ENCODE measurements at regions not wholly inside any gene's neighbourhood (a gene's known extent, or its start where the extent isn't known, plus 50 kb on each side); places are given as distances from the start of the nearest gene placed in this dataset.

- Histone ChIP-seq H3K9ac (ENCODE audit: insufficient read depth, low read depth, low read length) (no peak overlapping the region), H3K4me1 (ENCODE audit: insufficient read depth, low read length) (no peaks in the 10 kb centered on the region), H3K9me3 (ENCODE audit: low read length) (no peaks in the 10 kb centered on the region), H3K27ac (ENCODE audit: extremely low read length, insufficient read depth, low read length) (no peak overlapping the region), H3K4me3 (replicated peaks in 1 of 3; ENCODE audit: insufficient read depth in 1 of 3, low read depth in 2 of 3, low read length in 3 of 3) (no peak overlapping the region), H4K20me1 (ENCODE audit: insufficient read depth, low read length) (no peaks in the 10 kb centered on the region), H3K36me3 (replicated peaks in 1 of 2; ENCODE audit: control insufficient read depth in 1 of 2, insufficient read depth in 2 of 2, low read length in 2 of 2) (no peaks in the 10 kb centered on the region), H3K27me3 (ENCODE audit: control insufficient read depth in 1 of 2, insufficient read depth in 2 of 2, low read length in 2 of 2) (no peaks in the 10 kb centered on the region), H3K4me2 (ENCODE audit: low read depth, low read length) (no peak overlapping the region), H3K79me2 (ENCODE audit: insufficient read depth, low read length) (no peaks in the 10 kb centered on the region), H2AFZ (ENCODE audit: low read length) (no peak overlapping the region)
- CTCF ChIA-PET (ENCODE audit: low intra/inter-chr PET ratio, low total read pairs), result no interaction called here
- BruUV-seq (replicated peaks), result no TSS peak
- WGBS (ENCODE audit: low lambda C conversion rate), result 28% methylated on average over 6 of the region's 6 CpGs
- POLR2A ChIA-PET, result no interaction called here
- ATAC-seq, result no peak
- in situ Hi-C loops (cut with HindIII; ENCODE audit: extremely low pct_ligation_motif_present, low pct_unique_long_range_greater_than_20kb) (no loop called here), intact Hi-C loops (cut with micrococcal nuclease; ENCODE audit: unreplicated experiment) (no loop called here)
- no peak for DNase-seq (ENCODE audit: low spot score)
- no peak for FAIRE-seq
- TF ChIP-seq MTF1 (CRISPR knock-in tag; IDR thresholded peaks at IDR 0.05), result no peak
- no peak for TF ChIP-seq RXRA (CRISPR knock-in tag; IDR thresholded peaks at IDR 0.05)
- TF ChIP-seq DR1 (CRISPR knock-in tag; IDR thresholded peaks at IDR 0.05), result no peak
- no peak for TF ChIP-seq MEF2D (CRISPR knock-in tag; IDR thresholded peaks at IDR 0.05)
- no peak for TF ChIP-seq MXI1 (IDR thresholded peaks at IDR 0.05; ENCODE audit: borderline replicate concordance, low read depth, low read length)
- TF ChIP-seq SETDB1 (CRISPR knock-in tag; IDR thresholded peaks at IDR 0.05; ENCODE audit: borderline replicate concordance), result no peak
- TF ChIP-seq IKZF4 (CRISPR knock-in tag; IDR thresholded peaks at IDR 0.05; ENCODE audit: borderline replicate concordance, low read depth, not compliant biosample characterization), result no peak
- no peak for TF ChIP-seq NR2F6 (IDR thresholded peaks at IDR 0.05)
- TF ChIP-seq NR2F6 (CRISPR knock-in tag; IDR thresholded peaks at IDR 0.05), result no peak
- no peak for TF ChIP-seq TEAD2 (CRISPR knock-in tag; IDR thresholded peaks at IDR 0.05)
- no peak for TF ChIP-seq CEBPZ (IDR thresholded peaks at IDR 0.05; ENCODE audit: low read length)
- no peak for TF ChIP-seq ZNF224 (CRISPR knock-in tag; IDR thresholded peaks at IDR 0.05)
- no peak for TF ChIP-seq POGK (CRISPR knock-in tag; conservative IDR thresholded peaks at IDR 0.05)
- no peak for TF ChIP-seq POLR2AphosphoS2 (IDR thresholded peaks at IDR 0.05; ENCODE audit: low read depth, low read length)
- no peak for TF ChIP-seq HNF1A (IDR thresholded peaks at IDR 0.05; ENCODE audit: low read depth)
- TF ChIP-seq HNF1A (CRISPR knock-in tag; IDR thresholded peaks at IDR 0.05; ENCODE audit: borderline replicate concordance), result no peak
- TF ChIP-seq ZNF773 (CRISPR knock-in tag; IDR thresholded peaks at IDR 0.05; ENCODE audit: borderline replicate concordance), result no peak
- no peak for TF ChIP-seq ZNF878 (CRISPR knock-in tag; IDR thresholded peaks at IDR 0.05)
- TF ChIP-seq ZNF558 (CRISPR knock-in tag; IDR thresholded peaks at IDR 0.05; ENCODE audit: borderline replicate concordance), result no peak
Measured at GRCh38 chr9:116102596-116102995, 51.0 kb upstream of the PAPPA start.
